Small intestine (tissue), 7 donors: ENCODE measurements at regions not wholly inside any gene's neighbourhood (a gene's known extent, or its start where the extent isn't known, plus 50 kb on each side); places are given as distances from the start of the nearest gene placed in this dataset.

Experiments used
- DNase-seq, 2 donors: peaks; one replicate each; pipeline versions ENCODE4 v3.0.0 to v3.0.0-alpha.2; 2013
- FAIRE-seq: peaks from 2 replicates; lab custom pipeline; 2012; peaks lifted over from hg19 to GRCh38; lab: Jason Lieb, UNC
- H3K27ac ChIP-seq, 3 donors: one replicate each; pipeline ENCODE4 v1.5.1; 2013; ENCODE audit warnings: low read length in 2 of 3, mild to moderate bottlenecking in 2 of 3, control low read depth in 1 of 3, inconsistent platforms in 1 of 3, low read depth in 1 of 3, moderate library complexity in 1 of 3
- H3K27me3 ChIP-seq, 3 donors: one replicate each; pipeline ENCODE4 v1.6.1; 2013; ENCODE audit warnings: low read length in 3 of 3, inconsistent platforms in 1 of 3; ENCODE audit not compliant: control insufficient read depth in 3 of 3, insufficient read depth in 3 of 3
- H3K36me3 ChIP-seq, 3 donors: one replicate each; pipeline ENCODE4 v1.6.1; 2013; ENCODE audit warnings: low read length in 3 of 3, inconsistent platforms in 1 of 3, low read depth in 1 of 3, mild to moderate bottlenecking in 1 of 3, moderate library complexity in 1 of 3; ENCODE audit not compliant: control insufficient read depth in 3 of 3, insufficient read depth in 2 of 3
- H3K4me1 ChIP-seq, 3 donors: one replicate each; pipeline ENCODE4 v1.6.1; 2013; ENCODE audit warnings: low read length in 2 of 3, inconsistent platforms in 1 of 3, low read depth in 1 of 3, mild to moderate bottlenecking in 1 of 3, moderate library complexity in 1 of 3; ENCODE audit not compliant: control insufficient read depth in 3 of 3, insufficient read depth in 2 of 3
- H3K4me3 ChIP-seq, 3 donors: one replicate each; pipeline ENCODE4 v1.5.1; 2013; ENCODE audit warnings: low read length in 3 of 3, control low read depth in 1 of 3, inconsistent platforms in 1 of 3, low read depth in 1 of 3, mild to moderate bottlenecking in 1 of 3, moderate library complexity in 1 of 3
- H3K9me3 ChIP-seq, 2 donors: one replicate each; pipeline ENCODE4 v1.6.1; 2013; ENCODE audit warnings: low read depth in 1 of 2, low read length in 1 of 2; ENCODE audit not compliant: control insufficient read depth in 2 of 2, insufficient read depth in 1 of 2
- WGBS, 3 donors: extraction: QIAGEN DNeasy Blood & Tissue Kit; methylation state at CpG; one replicate each; pipeline ENCODE4 v1.1.7; 2013; 5-methylcytosine and 5-hydroxymethylcytosine counted together
- donor health status: healthy with polysubstance abuse.
- donor health status: control.
- donor health status: control.
- donor health status: Bipolar disorder and iron deficiency.
- donor health status: healthy.

DNA sequence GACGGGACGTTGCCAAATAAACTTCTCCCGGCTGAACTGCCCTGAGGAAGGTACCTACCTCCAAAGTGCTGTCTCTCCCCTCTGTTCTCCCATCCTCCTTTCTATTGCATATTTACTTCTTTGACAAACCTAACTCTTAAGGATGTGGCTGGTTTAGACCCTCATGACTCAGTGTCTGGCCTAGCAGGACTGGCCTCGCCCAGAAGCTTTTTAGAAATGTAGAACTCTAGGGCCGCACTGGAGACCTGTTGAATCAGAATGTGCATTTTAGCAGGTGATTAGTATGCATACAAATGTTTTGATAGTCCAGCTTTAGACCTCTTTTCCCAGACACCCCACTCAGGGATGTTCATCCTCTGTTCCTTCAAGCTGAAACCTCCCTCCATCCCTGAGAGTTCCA is 335.9 kb downstream of the PIK3R1 start:
- H3K27ac ChIP-seq, result no peak overlapping the region
- H3K36me3 ChIP-seq, result no peaks in the 10 kb centered on the region
- H3K4me1 ChIP-seq, result peaks cover 0 to 7% (median 0%) of the 10 kb centered on the region in 3 donors
- no peaks in the 10 kb centered on the region for H3K27me3 ChIP-seq
- H3K9me3 ChIP-seq, result no peaks in the 10 kb centered on the region
- WGBS, 3 donors, result 76 to 89% (median 81%) methylated on average over 5 of the region's 5 CpGs
- no peak overlapping the region for H3K4me3 ChIP-seq
- DNase-seq (no peak), FAIRE-seq (no peak)

DNA sequence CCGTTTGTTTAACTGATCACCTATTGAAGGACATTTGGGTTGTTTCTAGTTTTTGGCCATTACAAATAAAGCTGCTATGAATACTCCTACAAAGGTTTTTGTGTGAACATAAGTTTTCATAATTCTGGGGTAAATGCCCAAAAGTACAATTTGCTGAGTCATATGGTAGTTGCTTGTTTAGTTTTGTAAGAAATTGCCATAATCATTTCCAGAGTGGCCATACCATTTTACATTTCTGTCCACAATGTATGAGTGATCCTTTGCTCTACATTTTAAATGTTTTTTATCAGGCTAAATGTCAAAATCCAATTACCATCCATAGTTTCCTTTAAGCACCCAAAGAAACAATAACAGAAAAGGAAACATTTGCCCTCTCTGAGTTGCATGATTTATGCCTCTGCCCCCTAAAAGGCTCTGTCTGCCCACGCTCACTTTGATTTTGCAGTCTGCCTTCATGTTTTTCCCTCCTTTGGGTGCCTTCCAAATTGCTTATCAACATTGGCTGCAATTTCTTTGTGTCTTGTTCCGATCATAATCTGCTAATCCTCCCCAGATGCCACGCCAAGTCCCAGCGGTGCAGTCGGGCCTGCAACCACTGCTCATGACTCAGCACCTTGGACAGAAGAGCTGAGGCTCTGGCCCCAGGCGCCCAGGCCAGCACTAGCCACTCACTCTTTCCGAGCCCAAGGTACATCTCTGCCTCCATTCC is 339.2 kb downstream of the PIK3R1 start:
- FAIRE-seq (no peak), DNase-seq (peak in 1 of 2 donors; percentile 17)
- H3K4me1 ChIP-seq, result peaks cover 0 to 2% (median 0%) of the 10 kb centered on the region in 3 donors
- no peak overlapping the region for H3K4me3 ChIP-seq
- no peaks in the 10 kb centered on the region for H3K36me3 ChIP-seq
- no peak overlapping the region for H3K27ac ChIP-seq
- peaks cover 0 to 9% of the 10 kb centered on the region in 2 donors for H3K9me3 ChIP-seq
- H3K27me3 ChIP-seq, result no peaks in the 10 kb centered on the region
- 27 to 48% (median 39%) methylated on average over 8 of the region's 8 CpGs for WGBS, 3 donors

DNA sequence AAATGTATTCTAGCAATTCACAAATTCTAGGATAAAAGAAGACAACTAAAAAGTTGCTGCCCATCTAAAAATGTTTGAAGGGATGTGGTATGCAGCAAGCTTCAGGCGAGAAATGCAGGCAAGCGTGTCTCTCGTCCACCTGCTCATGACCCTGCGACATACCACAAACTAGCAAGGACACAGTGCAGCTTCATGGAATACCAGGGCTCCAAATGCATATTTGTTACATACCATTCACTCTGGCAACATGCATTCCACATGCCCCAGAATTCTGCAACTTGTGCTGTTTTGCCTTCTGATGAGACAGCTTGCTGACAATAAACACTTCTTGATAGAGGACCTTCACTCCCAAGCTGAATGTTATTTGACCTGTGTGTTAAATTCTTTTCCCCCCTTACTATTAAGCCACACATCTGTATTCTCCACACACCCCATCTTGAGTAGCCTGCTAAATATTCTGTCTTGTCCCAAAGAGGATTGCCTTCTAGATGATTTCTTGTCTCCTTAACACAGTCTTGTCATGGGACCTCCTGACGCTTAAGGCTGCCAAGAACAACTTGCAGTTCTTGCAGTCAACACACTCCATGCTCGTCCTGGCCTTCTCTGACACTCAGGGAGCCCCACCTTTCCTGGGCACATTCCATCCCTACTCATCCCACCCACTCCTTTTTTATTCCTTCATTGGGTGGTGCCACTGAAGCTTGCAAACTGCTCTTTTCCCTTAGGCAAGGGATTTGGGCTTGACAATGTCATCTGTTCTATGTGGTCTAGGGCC is 340.5 kb downstream of the PIK3R1 start:
- Histone ChIP-seq H3K27me3 (no peaks in the 10 kb centered on the region), H3K27ac (no peak overlapping the region)
- FAIRE-seq, result no peak

DNA sequence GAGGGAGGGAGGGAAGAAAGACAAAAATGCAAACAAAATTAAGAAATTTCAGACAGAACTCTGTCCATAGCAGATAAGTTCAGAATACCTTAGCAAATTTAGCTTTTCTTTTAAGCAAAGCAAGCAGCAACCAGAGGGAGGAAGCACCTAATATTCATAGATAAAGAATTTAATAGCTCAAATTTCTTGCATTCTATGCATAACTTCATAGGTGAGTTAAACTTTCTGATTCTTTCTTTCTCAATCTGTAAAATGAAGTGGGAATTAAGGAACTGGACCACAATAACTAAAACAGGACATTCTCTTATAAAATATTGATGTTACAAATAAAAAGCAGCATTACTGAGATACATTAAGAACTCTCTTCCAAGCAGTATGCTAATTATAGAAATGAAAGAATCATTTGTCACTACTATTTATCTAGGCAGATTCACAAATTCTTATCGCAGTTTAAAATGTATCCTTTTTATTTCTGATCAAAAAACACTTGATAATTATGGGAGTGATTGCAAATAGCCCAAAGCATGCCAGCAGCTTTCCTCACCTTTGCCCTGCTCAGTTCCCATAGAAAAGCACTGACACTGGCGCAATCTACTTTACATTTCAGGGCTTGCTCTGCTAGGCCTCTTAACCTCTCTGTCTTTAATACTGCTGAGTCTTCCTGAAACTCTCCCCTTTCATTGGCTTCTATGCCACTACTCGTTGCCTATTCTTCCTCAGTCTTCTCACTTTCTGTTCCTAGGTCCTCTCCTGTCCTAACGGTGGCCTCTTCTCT is 341.8 kb downstream of the PIK3R1 start:
- 58 to 72% (median 69%) methylated on average over 4 of the region's 4 CpGs for WGBS, 3 donors
- DNase-seq (no peak), FAIRE-seq (no peak)
- Histone ChIP-seq H3K27me3 (no peaks in the 10 kb centered on the region), H3K4me1 (no peaks in the 10 kb centered on the region), H3K36me3 (no peaks in the 10 kb centered on the region), H3K9me3 (peaks cover 0 to 9% of the 10 kb centered on the region in 2 donors), H3K4me3 (no peak overlapping the region), H3K27ac (no peak overlapping the region)

More for the DNA sequence above, 340.5 kb downstream of the PIK3R1 start:
- DNase-seq, result no peak
- Histone ChIP-seq H3K36me3 (no peaks in the 10 kb centered on the region), H3K9me3 (peaks cover 0 to 9% of the 10 kb centered on the region in 2 donors), H3K4me3 (no peak overlapping the region), H3K4me1 (no peaks in the 10 kb centered on the region)
- WGBS, 3 donors, result 86 to 96% (median 88%) methylated on average over 6 of the region's 6 CpGs

DNA sequence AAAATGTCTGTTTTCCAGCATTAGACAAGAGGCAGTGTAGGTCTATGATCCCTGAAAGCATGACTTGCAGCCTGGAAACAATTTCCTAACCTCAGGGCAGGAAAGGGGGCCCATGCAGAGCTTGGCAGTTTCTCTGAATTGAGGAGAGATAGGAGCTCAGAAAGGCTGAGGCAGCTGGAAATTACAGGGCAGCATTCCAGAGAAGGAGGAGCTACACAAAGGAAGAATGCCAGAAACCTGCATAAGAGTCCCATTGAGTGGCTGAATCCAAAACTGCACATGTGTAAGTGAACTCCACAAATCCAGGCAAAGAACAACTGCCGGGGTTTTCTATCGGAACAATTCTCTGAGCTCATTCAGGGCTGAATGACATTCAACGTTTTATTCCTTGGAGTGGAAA is 346.8 kb downstream of the PIK3R1 start:
- Histone ChIP-seq H3K36me3 (no peaks in the 10 kb centered on the region), H3K4me3 (no peak overlapping the region), H3K27me3 (no peaks in the 10 kb centered on the region), H3K4me1 (no peaks in the 10 kb centered on the region), H3K9me3 (peaks cover 2 to 25% of the 10 kb centered on the region in 2 donors), H3K27ac (peak overlapping the region in 1 of 3 donors; percentile 11)
- WGBS, 3 donors, result 11 to 49% (median 41%) methylated on average over 3 of the region's 3 CpGs
- peak; percentile 20 to 68 for DNase-seq
- FAIRE-seq, result no peak

DNA sequence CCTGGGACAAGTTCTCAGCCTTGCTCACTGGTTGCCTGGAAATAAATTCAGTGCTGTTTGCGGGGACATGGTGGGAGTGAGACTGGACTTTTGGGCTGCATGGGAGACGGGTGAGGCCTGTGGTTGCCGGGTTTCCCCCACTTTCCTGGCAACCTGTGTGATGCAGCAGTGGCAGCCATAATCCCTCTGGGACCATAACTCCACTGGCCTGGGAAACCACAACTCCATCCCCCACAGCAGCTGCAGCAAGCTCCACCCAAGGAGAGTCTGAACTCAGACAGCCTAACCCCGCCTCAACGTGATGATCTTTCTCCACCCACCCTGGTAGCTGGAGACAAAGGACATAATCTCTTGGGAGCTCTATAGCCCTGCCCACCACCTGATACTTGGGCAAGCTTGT is 349.9 kb downstream of the PIK3R1 start:
- H3K9me3 ChIP-seq, result peaks cover 2 to 15% of the 10 kb centered on the region in 2 donors
- no peaks in the 10 kb centered on the region for H3K36me3 ChIP-seq
- FAIRE-seq (no peak), DNase-seq (no peak)
- no peak overlapping the region for H3K27ac ChIP-seq
- H3K4me1 ChIP-seq, result no peaks in the 10 kb centered on the region
- H3K27me3 ChIP-seq, result no peaks in the 10 kb centered on the region
- 76 to 83% (median 82%) methylated on average over 5 of the region's 5 CpGs for WGBS, 3 donors
- H3K4me3 ChIP-seq, result no peak overlapping the region

DNA sequence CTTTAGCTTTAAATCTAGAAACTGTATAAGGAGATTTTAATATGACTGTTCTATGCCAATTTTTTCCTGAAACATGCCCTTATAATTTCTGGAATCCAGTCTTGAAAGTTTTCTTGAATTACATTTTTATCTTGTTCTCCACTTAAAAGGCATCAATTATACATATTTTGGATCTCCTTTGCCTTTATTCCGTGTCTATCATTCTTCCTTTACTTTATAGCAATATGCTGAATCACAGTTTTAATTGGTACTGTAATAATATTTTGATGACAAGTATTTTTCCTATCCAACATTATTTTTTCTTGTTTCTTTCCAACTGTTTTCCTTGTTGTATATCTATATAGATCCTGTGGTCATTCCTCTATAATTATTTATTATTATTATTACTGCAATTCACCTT is 361.2 kb downstream of the PIK3R1 start:
- FAIRE-seq (no peak), DNase-seq (no peak)
- H3K27me3 ChIP-seq, result no peaks in the 10 kb centered on the region
- no peaks in the 10 kb centered on the region for H3K36me3 ChIP-seq
- H3K27ac ChIP-seq, result no peak overlapping the region
- no peak overlapping the region for H3K4me3 ChIP-seq
- 72 to 85% (median 84%) methylated on average over 1 of the region's 1 CpG for WGBS, 3 donors
- H3K4me1 ChIP-seq, result no peaks in the 10 kb centered on the region
- H3K9me3 ChIP-seq, result peaks cover 0 to 13% of the 10 kb centered on the region in 2 donors

DNA sequence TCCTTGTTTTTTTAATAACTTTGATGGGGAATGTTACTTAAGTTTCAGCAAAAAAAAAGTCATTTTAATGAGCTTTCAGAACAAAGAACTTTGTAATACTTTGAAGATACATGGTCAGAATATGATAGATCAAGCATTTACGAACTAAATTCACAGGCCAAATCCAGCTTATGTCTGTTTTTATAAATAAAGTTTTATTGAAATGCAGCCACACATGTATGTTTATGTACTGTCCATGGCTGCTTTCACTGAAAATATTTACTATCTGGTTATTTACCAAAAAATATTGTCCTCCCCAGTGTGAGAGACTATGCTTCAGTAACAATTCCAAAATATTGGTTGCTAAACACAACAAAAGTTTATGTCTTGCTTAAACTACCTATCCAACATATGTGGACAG is 366.7 kb downstream of the PIK3R1 start:
- no peak overlapping the region for H3K27ac ChIP-seq
- FAIRE-seq (no peak), DNase-seq (no peak)
- no peaks in the 10 kb centered on the region for H3K4me1 ChIP-seq
- H3K36me3 ChIP-seq, result no peaks in the 10 kb centered on the region
- peaks cover 0 to 2% of the 10 kb centered on the region in 2 donors for H3K9me3 ChIP-seq
- no peak overlapping the region for H3K4me3 ChIP-seq
- no peaks in the 10 kb centered on the region for H3K27me3 ChIP-seq
- 52 to 87% (median 79%) methylated on average over 1 of the region's 1 CpG for WGBS, 3 donors
